ENCODE measurements at regions not wholly inside any gene's neighbourhood (a gene's known extent, or its start where the extent isn't known, plus 50 kb on each side); places are given as distances from the start of the nearest gene placed in this dataset.

DNA sequence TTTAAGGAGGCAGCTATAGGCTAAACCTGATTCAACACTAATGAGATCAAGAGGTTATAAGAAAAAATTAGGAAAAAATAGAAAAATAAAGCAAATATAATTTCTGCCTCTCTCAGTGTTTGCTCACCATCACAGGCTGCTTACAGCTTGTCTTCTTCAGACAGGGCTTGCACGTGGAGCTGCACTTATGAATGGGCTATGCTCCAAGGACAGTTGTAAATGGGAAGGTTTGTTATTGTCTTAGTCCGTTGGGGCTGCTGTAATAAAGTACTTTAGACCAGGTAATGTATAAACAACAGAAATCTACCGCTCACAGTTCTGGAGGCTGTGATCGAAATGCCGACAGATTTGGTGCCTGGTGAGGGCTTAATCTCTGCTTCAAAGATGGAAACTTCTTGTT, 219.8 kb downstream of the NEBL start (continued):
- TF ChIP-seq RNF2 (IDR thresholded peaks at IDR 0.05; ENCODE audit: borderline replicate concordance, low read depth, low read length, missing control alignments, poor library complexity, severe bottlenecking) (no peak), JUND (IDR thresholded peaks at IDR 0.05; ENCODE audit: low read length) (no peak), TCF12 (IDR thresholded peaks at IDR 0.05; ENCODE audit: low read depth, low read length) (no peak)

Data from H1 (cell line).